H1 (cell line): ENCODE measurements at regions not wholly inside any gene's neighbourhood (a gene's known extent, or its start where the extent isn't known, plus 50 kb on each side); places are given as distances from the start of the nearest gene placed in this dataset.

Experiments used
- CTCF ChIP-seq, 3 experiments: IDR thresholded peaks; 1 replicate in 2 of 3; 2 replicates in 1 of 3; pipeline versions ENCODE4 v1.5.1 to v1.6.1; 2011; ENCODE audit warnings: low read length in 3 of 3, mild to moderate bottlenecking in 3 of 3, inconsistent platforms in 2 of 3, low read depth in 1 of 3, moderate library complexity in 1 of 3; ENCODE audit not compliant: insufficient read depth in 1 of 3; ENCODE audit errors: control extremely low read depth in 1 of 3
- GABPA ChIP-seq: IDR thresholded peaks from 2 replicates; pipeline ENCODE4 v1.6.1; 2011; ENCODE audit warnings: mild to moderate bottlenecking, low read length, moderate library complexity, borderline replicate concordance; ENCODE audit not compliant: insufficient read depth
- JUND ChIP-seq: IDR thresholded peaks from 2 replicates; pipeline ENCODE4 v1.6.1; 2011; ENCODE audit warnings: mild to moderate bottlenecking, improper control_type of control experiment, low read length
- TAF7 ChIP-seq: optimal IDR thresholded peaks from 2 replicates; pipeline ENCODE3; 2011; ENCODE audit warnings: low read depth, mild to moderate bottlenecking, inconsistent platforms, low read length, moderate library complexity, borderline replicate concordance

- TF ChIP-seq CTCF (IDR thresholded peaks at IDR 0.05; ENCODE audit: control extremely low read depth in 1 of 3, insufficient read depth in 1 of 3, low read depth in 1 of 3, low read length in 3 of 3) (no peak), TAF7 (no peak), JUND (no peak), GABPA (no peak)
Observed at GRCh38 chr14:75372260-75372659, 55.6 kb upstream of the JDP2 start (continued).
